ENCODE measurements at regions not wholly inside any gene's neighbourhood (a gene's known extent, or its start where the extent isn't known, plus 50 kb on each side); places are given as distances from the start of the nearest gene placed in this dataset.

- no peak for DNase-seq
Observed at GRCh38 chr2:64383016-64383591, 70.9 kb upstream of the LGALSL start.

DNA sequence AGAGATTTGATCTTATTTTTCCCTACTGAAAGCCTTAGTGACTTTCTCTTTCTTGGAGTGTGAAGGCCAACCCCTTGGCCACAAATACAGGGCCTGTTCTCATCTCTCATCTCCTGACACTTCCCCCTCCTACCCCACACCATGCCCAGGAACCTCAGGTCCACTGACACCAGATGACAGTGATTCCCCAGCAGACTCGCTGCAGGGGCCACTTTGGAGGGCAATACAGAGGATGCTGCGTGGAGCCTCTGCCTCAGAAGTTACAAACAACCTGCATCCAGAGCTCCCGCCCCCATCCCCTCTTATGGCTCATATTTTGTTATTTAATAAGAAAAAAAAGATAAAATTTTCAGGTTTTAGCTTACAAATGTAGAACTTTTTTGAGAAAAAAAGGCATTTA is 70.1 kb upstream of the LGALSL start:
- DNase-seq, result no peak

GRCh38 chr2:64386676-64387075 is 67.3 kb upstream of the LGALSL start:
- DNase-seq, result no peak

GRCh38 chr2:64390586-64390985 is 63.4 kb upstream of the LGALSL start:
- DNase-seq, result no peak

DNA sequence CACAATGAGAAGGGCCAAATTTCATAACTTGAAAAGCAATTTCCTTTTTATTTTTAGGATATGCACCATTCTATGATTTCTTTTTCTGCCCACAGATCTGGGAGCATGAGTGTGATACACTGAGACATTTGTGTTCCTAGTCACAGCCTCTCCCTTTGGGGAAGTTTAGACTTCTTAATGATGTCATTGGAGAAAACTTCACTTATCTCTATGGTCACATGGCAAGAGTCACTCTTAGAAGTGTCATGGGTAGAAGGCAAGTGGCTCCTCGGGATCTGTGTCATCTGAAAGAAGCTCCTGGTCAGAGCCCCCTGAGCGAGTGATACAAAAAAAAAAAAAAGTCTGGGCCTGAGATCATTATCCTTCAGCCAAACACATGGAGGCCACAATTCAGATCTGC is 62.5 kb upstream of the LGALSL start:
- DNase-seq, result no peak

DNA sequence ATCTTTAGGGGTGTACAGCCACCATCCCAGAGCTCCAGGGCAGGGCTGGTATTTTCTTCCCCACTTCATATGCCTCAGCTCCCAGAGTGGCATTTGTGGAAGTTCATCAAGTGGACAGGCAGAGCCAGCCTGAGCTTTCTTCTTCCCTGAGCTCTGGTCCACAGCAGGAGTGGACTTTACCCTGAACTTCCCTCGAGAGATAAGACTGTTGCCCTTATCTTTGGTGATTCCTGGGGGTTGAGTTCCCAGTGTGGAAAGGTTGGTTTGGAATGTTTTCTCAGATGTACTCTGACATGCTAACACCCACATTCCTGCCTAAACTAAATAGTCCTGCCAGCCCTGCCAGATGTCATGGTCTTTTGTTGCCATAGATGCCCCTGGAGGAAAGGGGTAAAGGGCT is 62.0 kb upstream of the LGALSL start:
- DNase-seq, result no peak

DNA sequence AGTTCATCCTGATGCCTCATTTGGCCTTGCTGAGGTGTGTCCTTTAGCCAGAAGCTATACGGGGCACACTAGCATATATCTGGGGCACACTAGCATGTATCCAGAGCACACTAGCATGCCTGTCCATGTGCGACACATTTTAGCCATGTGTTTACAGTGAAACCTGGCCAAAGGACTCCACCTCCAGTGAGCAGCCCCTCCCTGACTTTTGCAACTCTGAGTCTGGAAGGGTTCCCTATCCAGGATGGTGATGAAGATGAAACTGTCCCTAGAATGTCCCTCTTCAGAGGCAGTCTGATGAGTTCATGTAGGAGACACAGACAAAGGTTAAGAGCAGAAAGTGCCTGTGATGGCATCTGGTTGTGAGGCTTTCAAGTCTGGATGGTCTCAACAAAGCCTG is 61.4 kb upstream of the LGALSL start:
- DNase-seq, result no peak

DNA sequence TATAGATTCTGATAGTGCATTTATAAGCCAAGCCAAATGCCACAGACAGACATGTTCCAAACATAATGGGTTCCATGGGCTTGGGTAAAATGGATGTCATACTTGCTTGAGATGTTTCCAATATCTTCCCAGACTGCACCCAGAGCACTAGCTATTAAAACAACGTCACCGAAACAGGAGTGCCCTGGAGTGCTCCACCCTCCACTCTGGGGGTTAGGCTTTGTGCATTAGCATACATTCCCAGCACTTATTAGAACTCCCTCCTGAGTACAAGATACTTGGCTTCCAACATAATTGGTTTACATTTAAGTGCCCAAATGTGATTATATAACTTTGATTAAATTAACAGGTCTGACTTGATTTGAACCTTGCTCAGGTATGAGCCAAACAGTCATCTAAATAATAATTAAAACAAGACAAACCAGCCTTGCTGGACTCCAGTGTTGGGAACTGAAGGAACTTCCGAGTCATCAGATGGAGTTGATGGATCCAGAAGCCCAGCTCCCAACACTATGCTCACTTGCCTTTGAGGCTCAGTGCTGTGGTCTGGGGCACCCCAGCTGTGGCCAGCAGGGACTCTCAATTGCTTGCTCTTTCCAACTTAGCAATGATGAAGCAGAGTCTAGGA is 60.5 kb upstream of the LGALSL start:
- no peak for DNase-seq

- DNase-seq, result no peak
Observed at GRCh38 chr2:64394153-64394552, 59.8 kb upstream of the LGALSL start.

DNA sequence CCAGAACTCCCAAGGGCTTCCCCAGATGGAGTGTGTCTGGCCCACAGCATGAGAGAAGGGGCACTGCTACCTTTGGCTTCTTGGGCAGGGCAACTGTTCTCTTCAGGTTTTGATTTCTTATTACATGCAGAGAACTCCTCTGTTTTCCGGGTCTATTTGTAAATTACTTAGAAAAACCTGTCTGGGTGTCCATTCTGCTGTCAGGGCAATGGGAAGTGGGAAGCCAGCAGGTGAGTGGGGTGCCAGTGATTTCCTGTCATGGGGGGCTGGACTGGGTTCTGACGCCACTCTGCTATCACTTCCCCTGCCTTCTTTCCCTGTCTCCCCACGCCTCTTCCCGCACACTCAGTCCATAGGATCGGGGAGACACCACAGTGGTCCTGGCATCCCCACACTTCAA is 58.0 kb upstream of the LGALSL start:
- DNase-seq, result no peak

DNA sequence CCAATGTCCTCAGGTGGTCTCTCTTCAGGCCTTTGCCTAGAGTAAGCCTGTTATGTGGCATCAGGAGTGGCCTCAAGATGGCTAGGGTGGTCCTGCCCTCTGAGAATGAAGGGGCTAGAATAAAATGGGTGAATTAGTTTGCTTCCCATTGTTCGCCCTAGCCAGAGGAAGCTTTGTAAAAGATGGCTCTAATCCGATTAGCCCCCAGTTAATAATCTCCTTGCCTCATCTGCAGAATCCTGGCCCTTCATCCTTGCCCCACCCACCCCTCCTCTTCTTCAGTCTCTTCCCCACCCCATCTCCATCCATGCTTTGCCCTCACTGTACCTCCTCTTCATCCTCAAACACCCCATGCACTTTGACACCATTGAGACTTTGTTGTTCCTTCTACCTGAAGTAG is 57.4 kb upstream of the LGALSL start:
- DNase-seq, result no peak

DNA sequence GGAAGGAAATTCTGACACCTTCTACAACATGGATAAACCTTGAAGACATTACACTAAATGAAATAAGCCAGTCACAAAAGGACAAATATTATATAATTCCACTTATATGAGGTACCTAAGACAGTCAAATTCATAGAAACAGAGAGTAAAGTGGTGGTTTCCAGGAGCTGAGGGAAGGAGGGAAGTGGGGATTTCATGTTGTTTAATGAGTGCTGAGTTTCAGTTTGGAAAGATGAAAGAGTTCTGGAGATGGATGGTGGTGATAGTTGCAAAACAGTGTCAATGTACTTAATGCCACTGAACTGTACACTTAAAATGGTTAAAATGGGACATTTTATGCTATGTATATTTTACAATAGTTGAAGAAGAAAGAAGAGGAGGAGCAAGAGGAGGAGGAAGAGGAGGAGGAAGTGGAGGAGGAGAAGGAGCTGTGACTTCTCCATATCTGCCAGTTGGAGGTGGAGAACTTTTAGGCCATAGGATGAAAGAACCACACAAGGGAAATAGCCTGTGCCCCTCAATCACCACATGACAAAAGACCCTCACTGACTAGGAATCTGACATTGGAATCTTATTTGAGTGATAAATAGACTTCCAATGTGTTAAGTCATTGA is 55.3 kb upstream of the LGALSL start:
- DNase-seq, result no peak

GRCh38 chr2:64399521-64399920 is 54.4 kb upstream of the LGALSL start:
- DNase-seq, result no peak

GRCh38 chr2:64400105-64400728 is 53.7 kb upstream of the LGALSL start:
- DNase-seq, result no peak

DNA sequence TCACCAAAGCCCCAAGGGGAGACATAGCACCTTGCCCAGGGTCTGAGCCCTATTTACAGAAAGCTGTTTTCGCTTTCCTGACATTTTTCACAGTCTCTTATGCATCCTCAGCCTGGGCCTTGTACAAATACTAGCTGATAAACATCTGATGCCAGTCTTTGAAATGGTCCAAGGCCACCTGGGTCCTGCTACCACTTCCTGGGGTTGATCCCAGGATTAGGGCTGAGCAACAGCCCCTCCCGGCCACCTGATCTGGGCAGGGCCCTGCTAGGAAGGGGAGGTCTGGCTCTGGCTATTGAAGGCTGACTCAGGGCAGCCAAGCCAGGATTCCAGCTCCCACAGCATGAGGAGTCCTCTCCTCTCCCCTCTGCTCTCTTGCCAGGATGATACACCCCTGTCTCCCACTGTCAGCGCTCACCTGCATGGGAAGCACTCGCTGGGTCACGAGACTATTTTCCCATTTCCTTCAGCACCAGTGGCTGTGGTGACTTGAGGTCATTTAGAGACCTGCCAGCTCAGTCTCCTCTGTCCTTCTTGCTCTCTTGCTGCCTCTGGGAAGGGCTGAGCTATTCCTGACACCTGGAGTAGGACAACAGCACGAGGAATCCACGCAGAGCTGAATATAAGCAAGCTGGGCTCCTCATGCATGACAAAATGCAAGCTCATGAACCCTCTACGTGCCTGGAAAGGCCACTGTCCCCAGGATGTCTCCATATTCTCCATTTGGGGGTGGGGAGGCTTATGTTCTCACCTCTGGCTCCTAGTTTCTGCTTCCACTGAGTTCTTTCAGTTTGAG is 53.0 kb upstream of the LGALSL start:
- no peak for DNase-seq

DNA sequence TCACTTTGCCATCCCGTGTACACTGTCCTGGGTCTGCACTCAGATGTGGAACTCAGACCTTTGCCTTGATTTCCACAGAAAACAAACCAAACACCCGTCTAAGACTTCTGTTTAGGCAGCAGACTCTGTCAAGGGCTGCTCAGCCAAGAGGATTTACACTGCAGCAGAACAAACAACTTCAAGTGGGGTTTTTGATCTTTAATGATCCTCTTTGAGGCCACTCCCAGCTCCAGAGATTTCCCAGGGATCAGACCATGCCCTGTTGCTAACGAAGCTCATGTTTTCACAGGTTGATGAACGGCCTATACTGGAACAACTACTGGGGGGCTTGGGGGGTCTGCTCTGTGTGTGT is 52.5 kb upstream of the LGALSL start:
- DNase-seq, result no peak

DNA sequence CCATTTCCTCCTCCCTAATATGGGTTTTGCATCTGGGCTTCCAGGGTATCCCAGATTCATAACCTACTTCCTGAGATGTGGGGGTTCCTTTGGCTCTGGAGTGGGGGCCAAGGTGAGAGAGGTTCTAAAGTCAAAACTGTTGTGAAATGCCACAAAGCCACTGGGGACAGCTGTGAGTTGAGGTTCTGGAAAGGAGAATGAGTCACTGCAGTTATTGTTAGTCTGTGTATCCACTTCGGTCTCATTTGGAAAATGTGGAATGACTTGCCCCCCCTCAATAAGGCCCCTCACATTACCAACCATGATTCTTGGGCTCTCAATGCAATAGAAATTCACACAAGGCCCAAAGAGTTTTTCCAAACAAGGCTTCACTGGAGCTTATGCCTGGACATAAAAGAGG is 51.1 kb upstream of the LGALSL start:
- DNase-seq, result no peak

GRCh38 chr2:64403426-64403825 is 50.5 kb upstream of the LGALSL start:
- no peak for DNase-seq

GRCh38 chr2:64404002-64404731 is 49.8 kb upstream of the LGALSL start:
- no peak for DNase-seq

All from T-helper 1 cell (primary cell).